GM19035 (cell line): ENCODE measurements at regions not wholly inside any gene's neighbourhood (a gene's known extent, or its start where the extent isn't known, plus 50 kb on each side); places are given as distances from the start of the nearest gene placed in this dataset.
"Not testable (repeated sequence)": the region's sequence is repeated elsewhere in the genome, so short reads cannot be mapped to it uniquely, and the experiment has no call there.

Experiments
- ATAC-seq: cut with Tn5 transposase; IDR thresholded peaks from one replicate; pipeline ENCODE4 v1.9.1; 2021; ENCODE audit not compliant: unreplicated experiment

DNA sequence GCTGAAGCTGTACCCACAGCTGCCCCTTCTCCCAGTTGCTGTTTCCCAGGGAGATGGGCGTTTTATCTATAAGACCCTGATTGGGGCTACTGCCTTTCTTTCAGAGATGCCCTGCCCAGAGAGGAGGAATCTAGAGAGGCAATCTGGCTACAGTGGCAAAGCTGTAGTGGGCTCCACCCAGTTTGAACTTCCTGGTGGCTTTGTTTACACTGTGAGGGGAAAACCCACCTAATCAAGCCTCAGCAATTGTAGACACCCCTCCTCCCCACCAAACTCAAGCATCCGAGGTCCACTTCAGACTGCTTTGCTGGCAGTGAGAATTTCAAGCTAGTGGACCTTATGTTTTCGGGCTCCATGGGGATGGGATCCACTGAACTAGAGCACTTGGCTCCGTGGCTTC lies 240.4 kb upstream of the AFF2 start:
- no peak for ATAC-seq

- no peak for ATAC-seq
Measured at GRCh38 chrX:148265829-148266228, 234.6 kb upstream of the AFF2 start.

- ATAC-seq, result no peak
Measured at GRCh38 chrX:148268673-148269072, 231.7 kb upstream of the AFF2 start.

- ATAC-seq, result no peak
Measured at GRCh38 chrX:148269513-148269912, 230.9 kb upstream of the AFF2 start.

DNA sequence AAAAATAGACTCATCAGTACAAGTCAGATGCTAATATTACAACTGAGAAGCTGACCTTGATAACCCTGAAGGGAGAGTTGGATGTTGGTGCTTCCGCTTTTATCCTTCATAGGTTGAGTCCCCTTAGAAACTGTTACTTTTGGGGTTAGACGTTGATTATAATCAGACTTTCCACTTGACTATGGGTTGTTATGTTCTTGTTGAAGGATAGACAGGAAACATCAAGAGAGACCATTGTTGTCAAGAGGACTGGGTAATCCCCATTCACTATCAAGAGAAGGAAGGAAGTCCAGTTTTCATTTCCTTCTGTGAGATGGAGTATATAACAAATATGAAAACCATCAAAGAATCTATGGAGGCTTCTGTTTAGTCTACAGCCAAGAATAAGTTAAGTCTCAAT lies 229.9 kb upstream of the AFF2 start:
- ATAC-seq, result no peak

DNA sequence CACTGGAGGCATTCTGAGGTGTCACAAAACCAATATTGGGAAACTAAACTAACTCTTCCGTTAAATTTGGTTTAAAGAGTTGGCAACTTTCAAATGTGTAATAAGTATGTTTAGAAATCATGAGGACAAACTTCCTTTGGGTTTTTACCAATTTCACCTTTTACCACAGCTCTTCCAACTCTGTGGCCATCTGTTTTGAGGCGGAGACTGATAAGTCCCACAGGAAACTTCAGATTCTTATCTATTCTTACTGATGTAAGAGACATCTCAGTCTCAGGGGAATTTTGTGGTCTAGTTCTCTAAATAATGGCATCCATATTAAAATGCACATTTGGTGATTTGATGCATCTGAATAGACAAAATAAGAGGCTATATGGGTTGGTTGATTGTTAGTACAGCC lies 229.2 kb upstream of the AFF2 start:
- ATAC-seq, result no peak

GRCh38 chrX:148281920-148282319 lies 218.5 kb upstream of the AFF2 start:
- ATAC-seq, result no peak

- ATAC-seq, result no peak
Measured at GRCh38 chrX:148282504-148282903, 217.9 kb upstream of the AFF2 start.

- ATAC-seq, result no peak
Measured at GRCh38 chrX:148284056-148284455, 216.4 kb upstream of the AFF2 start.

DNA sequence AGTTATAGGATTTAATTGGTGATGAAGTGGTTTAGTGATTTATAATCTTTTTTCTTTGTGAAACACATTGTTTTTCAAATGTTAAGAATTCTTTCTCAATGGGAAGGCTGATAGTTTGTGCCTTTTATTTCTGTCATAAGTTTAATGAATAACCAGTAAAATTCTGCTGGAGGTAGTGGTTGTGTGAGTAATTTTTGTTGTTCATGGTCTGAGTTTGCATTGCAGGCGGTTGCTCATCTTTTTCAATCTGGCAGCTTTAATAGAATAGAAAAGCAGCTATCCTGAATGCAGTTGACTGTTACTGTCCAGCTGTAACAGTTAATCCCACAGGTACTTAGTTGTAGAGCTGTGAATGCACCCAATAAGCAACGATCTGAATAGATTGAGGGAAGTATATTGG lies 215.6 kb upstream of the AFF2 start:
- ATAC-seq, result no peak

GRCh38 chrX:148288451-148288850 lies 212.0 kb upstream of the AFF2 start:
- no peak for ATAC-seq

DNA sequence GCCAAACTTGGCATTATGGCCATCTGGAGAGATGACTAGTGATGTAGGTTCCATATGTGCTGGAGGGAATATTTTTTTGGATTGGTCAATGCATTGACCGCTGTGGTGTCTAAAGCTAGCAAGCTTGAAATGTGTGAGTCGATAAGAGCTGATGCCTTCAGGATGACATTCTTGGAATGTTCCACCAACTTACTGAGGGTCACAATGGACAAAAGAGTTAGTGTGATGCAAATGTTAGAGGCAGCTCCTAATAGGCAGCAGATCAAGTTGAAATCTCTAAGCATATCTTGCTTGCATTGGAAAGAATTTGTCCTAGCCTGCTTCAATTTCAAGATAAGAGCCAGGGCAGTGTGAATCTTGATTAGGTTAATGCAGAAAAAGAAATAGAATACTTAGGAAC lies 210.4 kb upstream of the AFF2 start:
- no peak for ATAC-seq

- ATAC-seq, result no peak
Measured at GRCh38 chrX:148290931-148291330, 209.5 kb upstream of the AFF2 start.

DNA sequence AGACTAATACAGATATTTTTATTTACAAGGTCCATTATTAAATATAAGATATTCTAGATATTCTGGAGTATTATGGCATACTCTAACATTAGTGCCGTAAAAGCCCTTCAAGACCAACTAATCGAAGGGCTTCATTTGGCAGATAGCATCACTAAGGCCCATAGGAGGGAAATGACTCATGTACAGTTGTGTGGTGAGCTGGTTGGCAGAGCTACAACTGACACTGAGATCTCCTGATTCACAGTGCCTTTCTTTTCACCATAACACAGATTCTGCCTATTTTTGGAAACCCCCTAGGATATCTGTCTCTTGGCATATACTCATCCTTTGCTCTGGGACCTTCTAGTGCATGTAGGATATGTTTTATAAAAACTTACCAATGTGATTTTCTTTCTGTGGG lies 201.7 kb upstream of the AFF2 start:
- no peak for ATAC-seq

GRCh38 chrX:148305214-148305613 lies 195.2 kb upstream of the AFF2 start:
- not testable (repeated sequence) for ATAC-seq

- ATAC-seq, result no peak
Measured at GRCh38 chrX:148309413-148309812, 191.0 kb upstream of the AFF2 start.

DNA sequence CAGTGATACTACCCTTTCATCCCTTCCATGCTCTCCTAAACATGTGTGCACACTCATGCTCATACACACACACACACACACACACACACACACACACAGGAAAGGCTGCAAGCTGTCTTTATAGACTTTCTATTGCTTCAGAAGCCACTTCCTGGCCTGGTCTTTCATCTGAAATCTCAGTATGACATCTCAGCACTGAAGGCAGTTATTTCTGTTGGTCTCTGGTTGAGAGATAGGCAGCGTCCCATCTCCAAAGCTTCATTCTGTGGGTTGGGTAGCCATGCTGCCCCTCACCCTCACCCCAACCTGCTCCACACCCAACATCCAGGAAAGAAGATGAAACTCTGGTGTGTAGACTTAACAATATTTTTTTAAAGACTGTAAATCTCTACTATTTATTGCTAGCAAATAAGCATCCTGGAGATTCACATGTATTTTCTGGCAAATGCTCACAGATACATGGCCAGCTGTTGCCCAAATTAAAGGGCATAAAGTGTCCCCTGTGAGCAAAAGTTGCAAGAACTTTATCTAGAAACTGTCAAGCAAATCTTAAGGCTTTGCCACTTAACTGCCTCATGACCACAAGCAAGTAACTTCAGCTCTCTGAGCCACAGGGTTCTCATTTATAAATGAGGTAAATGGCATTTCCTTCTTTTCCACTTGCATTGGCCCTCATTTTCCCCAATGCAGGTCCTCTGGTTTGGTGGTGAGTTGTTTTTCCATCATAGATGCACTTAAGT lies 189.8 kb upstream of the AFF2 start:
- peak; percentile 91 for ATAC-seq

GRCh38 chrX:148311544-148311943 lies 188.9 kb upstream of the AFF2 start:
- no peak for ATAC-seq

GRCh38 chrX:148314876-148315275 lies 185.5 kb upstream of the AFF2 start:
- ATAC-seq, result no peak

- no peak for ATAC-seq
Measured at GRCh38 chrX:148316446-148316845, 184.0 kb upstream of the AFF2 start.

DNA sequence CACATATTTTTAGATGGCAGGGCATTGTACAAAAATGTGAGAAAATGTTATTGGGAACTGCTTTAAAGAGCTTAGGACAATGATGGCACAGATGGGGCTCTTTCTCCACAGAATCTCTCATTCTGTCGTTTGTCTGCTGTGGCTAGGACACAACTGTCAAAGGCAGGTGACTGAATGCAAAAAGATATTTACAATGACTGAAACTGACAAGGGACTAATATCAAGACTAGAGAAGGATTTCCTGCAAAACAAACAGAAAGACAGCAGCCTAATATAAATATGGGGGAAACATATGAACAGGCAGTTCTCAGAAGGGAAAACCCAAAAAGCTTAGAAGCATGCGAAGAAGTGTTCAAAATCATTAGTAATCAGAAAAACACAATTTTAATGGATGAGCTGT lies 177.5 kb upstream of the AFF2 start:
- ATAC-seq, result no peak

DNA sequence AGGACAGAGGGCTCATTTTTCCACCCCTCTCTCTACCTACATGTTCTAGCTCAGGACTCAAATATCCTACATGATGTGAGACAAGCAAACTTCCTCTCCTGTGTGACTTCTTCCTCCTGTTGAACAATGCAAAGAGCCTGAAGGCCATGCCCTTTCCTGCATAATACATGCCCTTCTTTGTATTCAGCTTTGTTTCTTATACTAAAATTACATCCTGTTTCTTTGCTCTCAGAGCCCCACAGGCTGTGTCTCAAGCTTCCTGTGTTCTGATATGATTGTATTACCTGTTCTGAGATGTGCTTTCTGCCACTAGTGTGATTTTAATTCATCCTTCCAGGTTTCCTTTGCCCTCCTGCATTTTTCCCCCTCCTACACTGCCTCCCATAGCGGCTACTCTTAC lies 166.4 kb upstream of the AFF2 start:
- no peak for ATAC-seq

- ATAC-seq, result no peak
Measured at GRCh38 chrX:148337873-148338272, 162.5 kb upstream of the AFF2 start.
